Peyer's patch (tissue), 4 donors: ENCODE measurements at regions not wholly inside any gene's neighbourhood (a gene's known extent, or its start where the extent isn't known, plus 50 kb on each side); places are given as distances from the start of the nearest gene placed in this dataset.

ENCODE experiments used
- CTCF ChIP-seq, 6 experiments: fragments of 450-650 bp in 4 of 6; fragments of 200-600 bp in 2 of 6; sonication (generic) in 1 of 6; IDR thresholded peaks; one replicate each; pipeline ENCODE4 v1.5.1; 2017 to 2019; ENCODE audit warnings: antibody characterized with exemption in 6 of 6, mild to moderate bottlenecking in 3 of 6, moderate library complexity in 1 of 6
- POLR2A ChIP-seq, 2 donors: fragments of 450-650 bp; IDR thresholded peaks; one replicate each; pipeline ENCODE4 v1.5.1; 2017; ENCODE audit warnings: antibody characterized with exemption in 2 of 2, mild to moderate bottlenecking in 2 of 2, moderate library complexity in 2 of 2

DNA sequence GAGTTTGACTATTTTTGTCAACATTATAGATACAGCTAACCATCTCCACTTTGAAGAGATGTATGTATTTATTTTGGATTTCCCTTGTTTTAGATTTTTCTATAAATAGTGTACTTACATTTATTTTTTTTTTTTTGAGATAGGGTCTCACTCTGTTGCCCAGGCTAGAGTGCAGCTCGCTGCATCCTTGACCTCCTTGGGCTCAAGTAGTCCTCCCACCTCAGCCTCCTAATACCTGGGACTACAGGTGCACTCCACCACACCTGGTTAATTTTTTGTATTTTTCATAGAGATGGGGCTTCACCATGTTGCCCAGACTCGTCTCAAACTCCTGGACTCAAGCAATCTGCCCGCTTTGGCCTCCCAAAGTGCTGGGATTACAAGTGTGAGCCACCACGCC is 55.3 kb upstream of the TRPM1 start:
- TF ChIP-seq CTCF (IDR thresholded peaks at IDR 0.05) (no peak), POLR2A (IDR thresholded peaks at IDR 0.05) (no peak)
